WTC11 (cell line): ENCODE measurements at regions not wholly inside any gene's neighbourhood (a gene's known extent, or its start where the extent isn't known, plus 50 kb on each side); places are given as distances from the start of the nearest gene placed in this dataset.

ENCODE experiments used
- ATAC-seq: fragments of 200-7000 bp; cut with Tn5 transposase; 2 replicates; pipeline ENCODE4 v1.10.0; 2021; ENCODE audit warnings: mild to moderate bottlenecking, moderate library complexity
- CTCF ChIA-PET: fragments of 300-600 bp; sonication (Branson Sonifier 250); formaldehyde crosslinking; loops from one replicate; lab custom pipeline; 2021; ENCODE audit warnings: antibody characterized with exemption; lab: Charles Lee
- POLR2A ChIA-PET: fragments of 350-600 bp; sonication (Branson Sonifier 250); formaldehyde crosslinking; loops from one replicate; lab custom pipeline; 2021; ENCODE audit warnings: antibody characterized with exemption; lab: Charles Lee
- DNase-seq: peaks from one replicate; pipeline ENCODE4 v3.0.0; 2021; ENCODE audit warnings: low spot score
- H3K27ac Mint-ChIP-seq: 2 replicates; pipeline ENCODE4 v1.8.0; 2021; ENCODE audit warnings: mixed read lengths
- H3K27me3 Mint-ChIP-seq: 2 replicates; pipeline ENCODE4 v1.8.0; 2021; ENCODE audit warnings: low read depth, mild to moderate bottlenecking, moderate library complexity, mixed read lengths
- H3K36me3 Mint-ChIP-seq: 2 replicates; pipeline ENCODE4 v1.8.0; 2021; ENCODE audit warnings: mixed read lengths
- H3K4me1 Mint-ChIP-seq: 2 replicates; pipeline ENCODE4 v1.8.0; 2022; ENCODE audit warnings: mixed read lengths
- H3K4me3 Mint-ChIP-seq: 2 replicates; pipeline ENCODE4 v1.8.0; 2021; ENCODE audit warnings: mild to moderate bottlenecking, moderate library complexity, mixed read lengths
- H3K9me3 Mint-ChIP-seq: 2 replicates; pipeline ENCODE4 v1.8.0; 2021; ENCODE audit warnings: mixed read lengths
- ARID4B ChIP-seq: sonication (generic); formaldehyde crosslinking; IDR thresholded peaks from 2 replicates; pipeline ENCODE4 v1.8.0; 2023; ENCODE audit warnings: missing genetic modification reagents, mild to moderate bottlenecking, borderline replicate concordance
- ATF3 ChIP-seq: sonication (generic); formaldehyde crosslinking; conservative IDR thresholded peaks from 2 replicates; pipeline ENCODE4 v1.8.1; 2022; ENCODE audit warnings: mild to moderate bottlenecking, missing genetic modification reagents
- E2F4 ChIP-seq: sonication (generic); formaldehyde crosslinking; IDR thresholded peaks from 2 replicates; pipeline ENCODE4 v1.8.1; 2022; ENCODE audit warnings: low read depth, mild to moderate bottlenecking, moderate library complexity, missing genetic modification reagents, borderline replicate concordance
- ESRRA ChIP-seq: sonication (generic); formaldehyde crosslinking; IDR thresholded peaks from 2 replicates; pipeline ENCODE4 v1.8.1; 2022; ENCODE audit warnings: mild to moderate bottlenecking, missing genetic modification reagents, borderline replicate concordance
- FOXP1 ChIP-seq: sonication (generic); formaldehyde crosslinking; IDR thresholded peaks from 2 replicates; pipeline ENCODE4 v1.8.0; 2022; ENCODE audit warnings: missing genetic modification reagents, mild to moderate bottlenecking, moderate library complexity, borderline replicate concordance
- HMGA2 ChIP-seq: fragments of 250-450 bp; sonication (Bioruptor Pico); IDR thresholded peaks from 2 replicates; pipeline ENCODE4 v1.4.0; 2021; ENCODE audit warnings: mild to moderate bottlenecking, moderate library complexity
- JAZF1 ChIP-seq: fragments of 250-450 bp; sonication (Bioruptor Pico); IDR thresholded peaks from 2 replicates; pipeline ENCODE4 v1.9.0; 2021; ENCODE audit warnings: moderate library complexity, mild to moderate bottlenecking, inconsistent platforms
- JUN ChIP-seq: sonication (generic); formaldehyde crosslinking; IDR thresholded peaks from 2 replicates; pipeline ENCODE4 v1.8.0; 2023; ENCODE audit warnings: mild to moderate bottlenecking, missing genetic modification reagents
- MLX ChIP-seq: sonication (generic); formaldehyde crosslinking; IDR thresholded peaks from 2 replicates; pipeline ENCODE4 v1.8.1; 2023; ENCODE audit warnings: mild to moderate bottlenecking, missing genetic modification reagents, moderate library complexity
- MYBL2 ChIP-seq: sonication (generic); formaldehyde crosslinking; IDR thresholded peaks from 2 replicates; pipeline ENCODE4 v1.8.1; 2023; ENCODE audit warnings: mild to moderate bottlenecking, moderate library complexity, missing genetic modification reagents
- NFE2L1 ChIP-seq: sonication (generic); formaldehyde crosslinking; IDR thresholded peaks from 2 replicates; pipeline ENCODE4 v1.8.1; 2023; ENCODE audit warnings: missing genetic modification reagents
- NFYB ChIP-seq: sonication (generic); formaldehyde crosslinking; conservative IDR thresholded peaks from 2 replicates; pipeline ENCODE4 v1.8.0; 2022; ENCODE audit warnings: low read depth, missing genetic modification reagents
- SP1 ChIP-seq: sonication (generic); formaldehyde crosslinking; conservative IDR thresholded peaks from 2 replicates; pipeline ENCODE4 v1.8.1; 2022; ENCODE audit warnings: missing genetic modification reagents
- TEAD1 ChIP-seq: sonication (generic); formaldehyde crosslinking; IDR thresholded peaks from 2 replicates; pipeline ENCODE4 v1.8.0; 2022; ENCODE audit warnings: mild to moderate bottlenecking, missing genetic modification reagents
- ZBTB21 ChIP-seq: sonication (generic); formaldehyde crosslinking; IDR thresholded peaks from 2 replicates; pipeline ENCODE4 v1.8.1; 2023; ENCODE audit warnings: mild to moderate bottlenecking, missing genetic modification reagents, borderline replicate concordance
- ZNF121 ChIP-seq: sonication (generic); formaldehyde crosslinking; IDR thresholded peaks from 2 replicates; pipeline ENCODE4 v1.8.0; 2023; ENCODE audit warnings: missing genetic modification reagents
- ZNF219 ChIP-seq: sonication (generic); formaldehyde crosslinking; IDR thresholded peaks from 2 replicates; pipeline ENCODE4 v1.8.0; 2023; ENCODE audit warnings: missing genetic modification reagents, mild to moderate bottlenecking, borderline replicate concordance
- ZNF232 ChIP-seq: sonication (generic); formaldehyde crosslinking; IDR thresholded peaks from 2 replicates; pipeline ENCODE4 v1.8.0; 2022; ENCODE audit warnings: mild to moderate bottlenecking, missing genetic modification reagents
- ZNF317 ChIP-seq: sonication (generic); formaldehyde crosslinking; IDR thresholded peaks from 2 replicates; pipeline ENCODE4 v1.8.1; 2023; ENCODE audit warnings: low read depth, mild to moderate bottlenecking, moderate library complexity, missing genetic modification reagents, borderline replicate concordance
- ZNF671 ChIP-seq: fragments of 250-450 bp; sonication (Bioruptor Pico); IDR thresholded peaks from 2 replicates; pipeline ENCODE4 v1.8.0; 2021; ENCODE audit warnings: mild to moderate bottlenecking
- TF ChIP-seq, protein P1 (sequence below): sonication (generic); formaldehyde crosslinking; IDR thresholded peaks from 2 replicates; pipeline ENCODE4 v1.8.1; 2022; ENCODE audit warnings: mild to moderate bottlenecking, moderate library complexity, missing genetic modification reagents
- TF ChIP-seq, protein P2 (sequence below): sonication (generic); formaldehyde crosslinking; IDR thresholded peaks from 2 replicates; pipeline ENCODE4 v1.8.1; 2022; ENCODE audit warnings: low read depth, missing genetic modification reagents, borderline replicate concordance
- TF ChIP-seq, protein P3 (sequence below): fragments of 250-450 bp; sonication (Bioruptor Pico); IDR thresholded peaks from 2 replicates; pipeline ENCODE4 v1.9.0; 2021; ENCODE audit warnings: mild to moderate bottlenecking
- TF ChIP-seq, protein P4 (sequence below): sonication (generic); formaldehyde crosslinking; IDR thresholded peaks from 2 replicates; pipeline ENCODE4 v1.8.1; 2022; ENCODE audit warnings: missing genetic modification reagents, borderline replicate concordance

GRCh38 chr14:54301359-54301758 is 95.4 kb upstream of the CDKN3 start:
- CTCF ChIA-PET, result interaction anchor here (0.8 kb wide), 1 partner anchor 126 kb away, joined by 3 read pairs; no protein-coding TSS in a partner anchor
- H3K27ac Mint-ChIP-seq, result no peak overlapping the region
- H3K27me3 Mint-ChIP-seq, result no peaks in the 10 kb centered on the region
- H3K36me3 Mint-ChIP-seq, result no peaks in the 10 kb centered on the region
- ATAC-seq (no peak), DNase-seq (no peak)
- POLR2A ChIA-PET, result no interaction called here
- TF ChIP-seq MLX (CRISPR knock-in tag) (no peak), ATF3 (no peak), NFYB (CRISPR knock-in tag) (no peak), ARID4B (no peak), ZBTB21 (CRISPR knock-in tag) (no peak), SP1 (no peak), JUN (no peak)
- TF ChIP-seq, protein P1, sequence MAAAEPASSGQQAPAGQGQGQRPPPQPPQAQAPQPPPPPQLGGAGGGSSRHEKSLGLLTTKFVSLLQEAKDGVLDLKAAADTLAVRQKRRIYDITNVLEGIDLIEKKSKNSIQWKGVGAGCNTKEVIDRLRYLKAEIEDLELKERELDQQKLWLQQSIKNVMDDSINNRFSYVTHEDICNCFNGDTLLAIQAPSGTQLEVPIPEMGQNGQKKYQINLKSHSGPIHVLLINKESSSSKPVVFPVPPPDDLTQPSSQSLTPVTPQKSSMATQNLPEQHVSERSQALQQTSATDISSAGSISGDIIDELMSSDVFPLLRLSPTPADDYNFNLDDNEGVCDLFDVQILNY, result no peak
- H3K9me3 Mint-ChIP-seq, result no peaks in the 10 kb centered on the region
- no peak overlapping the region for H3K4me3 Mint-ChIP-seq
- no peaks in the 10 kb centered on the region for H3K4me1 Mint-ChIP-seq

DNA sequence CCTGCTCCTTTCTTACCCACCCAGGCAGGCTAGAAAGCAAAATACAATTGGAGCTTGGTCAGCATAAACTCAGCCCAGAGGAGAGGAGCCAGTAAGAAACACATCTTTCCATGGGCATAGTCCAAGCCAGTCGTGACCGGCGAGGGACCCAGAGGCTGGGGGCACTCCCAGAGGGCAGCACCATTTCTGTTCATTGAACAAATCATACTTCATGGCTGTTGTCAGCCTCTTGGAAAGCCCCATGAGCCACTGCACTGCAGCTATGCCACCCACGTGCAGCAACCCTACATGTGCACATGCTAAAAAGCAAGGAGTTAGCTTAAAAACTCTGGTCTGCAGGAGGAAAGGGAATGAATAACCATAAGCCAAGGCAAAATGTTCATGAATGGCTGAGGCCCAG is 90.0 kb upstream of the CDKN3 start:
- ChIA-PET POLR2A (interaction anchor here (0.6 kb wide), 1 partner anchor 952 kb away, joined by 3 read pairs; no protein-coding TSS in a partner anchor), CTCF (interaction anchor here (0.6 to 1.8 kb wide), 3 partner anchors 21 to 32 kb away, joined by 3 to 4 read pairs (median 3); no protein-coding TSS in a partner anchor)
- Mint-ChIP-seq H3K4me1 (peaks cover 4% of the 10 kb centered on the region; the same call in 1 of the 2 replicates), H3K27me3 (no peaks in the 10 kb centered on the region), H3K36me3 (no peaks in the 10 kb centered on the region), H3K27ac (no peak overlapping the region), H3K9me3 (no peaks in the 10 kb centered on the region), H3K4me3 (no peak overlapping the region)
- no peak for TF ChIP-seq ZNF121 (CRISPR knock-in tag)
- TF ChIP-seq MYBL2 (CRISPR knock-in tag), result no peak
- no peak for TF ChIP-seq ZNF671
- no peak for TF ChIP-seq ESRRA
- TF ChIP-seq E2F4 (CRISPR knock-in tag), result no peak
- TF ChIP-seq ZNF232 (CRISPR knock-in tag), result no peak
- TF ChIP-seq, protein P2, sequence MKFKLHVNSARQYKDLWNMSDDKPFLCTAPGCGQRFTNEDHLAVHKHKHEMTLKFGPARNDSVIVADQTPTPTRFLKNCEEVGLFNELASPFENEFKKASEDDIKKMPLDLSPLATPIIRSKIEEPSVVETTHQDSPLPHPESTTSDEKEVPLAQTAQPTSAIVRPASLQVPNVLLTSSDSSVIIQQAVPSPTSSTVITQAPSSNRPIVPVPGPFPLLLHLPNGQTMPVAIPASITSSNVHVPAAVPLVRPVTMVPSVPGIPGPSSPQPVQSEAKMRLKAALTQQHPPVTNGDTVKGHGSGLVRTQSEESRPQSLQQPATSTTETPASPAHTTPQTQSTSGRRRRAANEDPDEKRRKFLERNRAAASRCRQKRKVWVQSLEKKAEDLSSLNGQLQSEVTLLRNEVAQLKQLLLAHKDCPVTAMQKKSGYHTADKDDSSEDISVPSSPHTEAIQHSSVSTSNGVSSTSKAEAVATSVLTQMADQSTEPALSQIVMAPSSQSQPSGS (CRISPR knock-in tag), result no peak
- TF ChIP-seq, protein P3, sequence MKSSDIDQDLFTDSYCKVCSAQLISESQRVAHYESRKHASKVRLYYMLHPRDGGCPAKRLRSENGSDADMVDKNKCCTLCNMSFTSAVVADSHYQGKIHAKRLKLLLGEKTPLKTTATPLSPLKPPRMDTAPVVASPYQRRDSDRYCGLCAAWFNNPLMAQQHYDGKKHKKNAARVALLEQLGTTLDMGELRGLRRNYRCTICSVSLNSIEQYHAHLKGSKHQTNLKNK, result no peak
- TF ChIP-seq HMGA2, result no peak
- no peak for TF ChIP-seq TEAD1 (CRISPR knock-in tag)
- no peak for TF ChIP-seq NFE2L1 (CRISPR knock-in tag)
- TF ChIP-seq SP1, result no peak
- no peak for TF ChIP-seq MLX (CRISPR knock-in tag)
- TF ChIP-seq FOXP1, result no peak
- TF ChIP-seq JAZF1 (CRISPR knock-in tag), result no peak
- no peak for TF ChIP-seq ZNF219
- TF ChIP-seq NFYB (CRISPR knock-in tag), result no peak
- no peak for TF ChIP-seq ZNF317 (CRISPR knock-in tag)
- TF ChIP-seq, protein P4, sequence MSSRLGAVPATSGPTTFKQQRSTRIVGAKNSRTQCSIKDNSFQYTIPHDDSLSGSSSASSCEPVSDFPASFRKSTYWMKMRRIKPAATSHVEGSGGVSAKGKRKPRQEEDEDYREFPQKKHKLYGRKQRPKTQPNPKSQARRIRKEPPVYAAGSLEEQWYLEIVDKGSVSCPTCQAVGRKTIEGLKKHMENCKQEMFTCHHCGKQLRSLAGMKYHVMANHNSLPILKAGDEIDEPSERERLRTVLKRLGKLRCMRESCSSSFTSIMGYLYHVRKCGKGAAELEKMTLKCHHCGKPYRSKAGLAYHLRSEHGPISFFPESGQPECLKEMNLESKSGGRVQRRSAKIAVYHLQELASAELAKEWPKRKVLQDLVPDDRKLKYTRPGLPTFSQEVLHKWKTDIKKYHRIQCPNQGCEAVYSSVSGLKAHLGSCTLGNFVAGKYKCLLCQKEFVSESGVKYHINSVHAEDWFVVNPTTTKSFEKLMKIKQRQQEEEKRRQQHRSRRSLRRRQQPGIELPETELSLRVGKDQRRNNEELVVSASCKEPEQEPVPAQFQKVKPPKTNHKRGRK, result no peak
- no peak for DNase-seq
- no peak for ATAC-seq
